ENCODE measurements at regions not wholly inside any gene's neighbourhood (a gene's known extent, or its start where the extent isn't known, plus 50 kb on each side); places are given as distances from the start of the nearest gene placed in this dataset.

DNA sequence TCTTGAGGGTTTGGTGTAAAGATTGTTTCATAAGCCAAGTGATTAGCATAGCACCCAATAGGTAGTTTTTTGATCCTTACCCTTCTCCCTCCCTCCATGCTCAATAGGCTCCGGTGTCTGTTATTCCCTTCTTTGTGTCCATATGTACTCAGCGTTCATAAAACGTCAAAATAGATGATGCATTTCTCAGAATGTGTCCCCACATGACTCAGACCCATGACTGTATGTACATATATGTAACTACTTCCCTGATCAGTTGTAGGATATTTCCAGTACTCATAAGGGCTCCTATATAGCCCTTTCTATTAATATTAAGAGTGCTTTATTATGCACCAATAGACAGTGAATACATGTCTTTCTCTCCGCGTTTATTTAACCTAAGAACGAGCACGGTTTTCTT, 466.9 kb downstream of the KIF20B start:
- H3K4me3 ChIP-seq (ENCODE audit: low read length) = no peak overlapping the region
- no peak overlapping the region for H3K9ac ChIP-seq (ENCODE audit: low read length)
- H3K4me1 ChIP-seq (ENCODE audit: control insufficient read depth, low read depth, low read length) = no peaks in the 10 kb centered on the region
- no peak overlapping the region for H3K27ac ChIP-seq (ENCODE audit: low read length)
- no peaks in the 10 kb centered on the region for H3K27me3 ChIP-seq (ENCODE audit: control insufficient read depth, insufficient read depth, low read length)
- H3K36me3 ChIP-seq (ENCODE audit: control insufficient read depth, low read depth, low read length) = no peaks in the 10 kb centered on the region
- H3K9me3 ChIP-seq (ENCODE audit: control insufficient read depth, low read depth, low read length) = no peaks in the 10 kb centered on the region

DNA sequence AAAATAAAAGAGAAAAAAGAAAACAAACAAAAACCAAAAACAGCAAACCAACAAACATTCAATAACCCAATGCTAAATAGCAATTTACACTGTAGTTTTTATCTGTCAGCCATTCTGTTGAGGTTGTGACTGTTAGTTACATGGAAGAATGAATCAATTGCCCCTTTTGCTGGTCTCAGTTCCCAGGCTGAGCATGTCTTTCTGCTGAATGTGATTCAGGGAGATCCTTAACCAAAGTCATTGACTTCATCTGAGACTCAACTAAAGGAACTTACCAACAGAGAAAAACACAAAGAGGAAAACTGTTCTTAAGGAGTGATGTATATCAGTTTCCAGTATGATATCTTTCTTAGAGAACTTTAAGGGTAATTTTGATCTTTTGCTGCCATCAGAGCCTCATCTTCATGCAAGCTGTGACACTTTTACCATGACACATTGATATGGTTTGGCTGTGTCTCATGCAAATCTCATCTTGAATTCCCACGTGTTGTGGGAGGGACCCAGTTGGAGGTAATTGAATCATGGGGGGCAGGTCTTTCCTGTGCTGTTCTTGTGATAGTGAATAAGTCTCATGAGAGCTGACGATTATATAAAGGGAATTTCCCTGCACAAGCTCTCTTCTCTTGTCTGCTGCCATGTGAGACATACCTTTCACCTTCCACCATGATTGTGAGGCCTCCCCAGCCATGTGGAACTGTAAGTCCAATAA, 469.8 kb downstream of the KIF20B start:
- Histone ChIP-seq H3K4me3 (ENCODE audit: low read length) (no peak overlapping the region), H3K4me1 (ENCODE audit: control insufficient read depth, low read depth, low read length) (no peaks in the 10 kb centered on the region), H3K27ac (ENCODE audit: low read length) (no peak overlapping the region), H3K27me3 (ENCODE audit: control insufficient read depth, insufficient read depth, low read length) (no peaks in the 10 kb centered on the region), H3K36me3 (ENCODE audit: control insufficient read depth, low read depth, low read length) (no peaks in the 10 kb centered on the region), H3K9me3 (ENCODE audit: control insufficient read depth, low read depth, low read length) (no peaks in the 10 kb centered on the region), H3K9ac (ENCODE audit: low read length) (no peak overlapping the region)

DNA sequence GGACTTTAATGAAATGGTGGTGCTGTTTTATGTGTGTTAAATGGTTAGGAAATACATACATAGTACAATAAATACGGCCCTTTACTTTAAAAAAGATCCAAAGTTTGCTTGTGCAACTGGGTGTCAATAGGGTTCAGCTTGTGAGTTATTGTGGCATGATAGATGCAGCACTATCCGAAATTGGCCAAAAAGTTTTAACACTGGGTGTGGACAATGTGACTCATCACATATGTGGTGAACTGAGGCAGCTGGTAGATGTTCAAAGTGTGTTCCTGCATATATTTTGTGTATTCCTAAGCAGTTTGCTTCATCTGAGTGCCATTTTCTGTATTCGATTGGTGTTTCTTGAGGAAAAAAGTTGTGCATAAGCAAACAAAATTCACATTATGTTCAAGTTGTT, 473.1 kb downstream of the KIF20B start:
- H3K36me3 ChIP-seq (ENCODE audit: control insufficient read depth, low read depth, low read length) = no peaks in the 10 kb centered on the region
- H3K27me3 ChIP-seq (ENCODE audit: control insufficient read depth, insufficient read depth, low read length) = no peaks in the 10 kb centered on the region
- H3K4me3 ChIP-seq (ENCODE audit: low read length) = no peak overlapping the region
- H3K27ac ChIP-seq (ENCODE audit: low read length) = no peak overlapping the region
- H3K9me3 ChIP-seq (ENCODE audit: control insufficient read depth, low read depth, low read length) = no peaks in the 10 kb centered on the region
- H3K9ac ChIP-seq (ENCODE audit: low read length) = no peak overlapping the region
- H3K4me1 ChIP-seq (ENCODE audit: control insufficient read depth, low read depth, low read length) = no peaks in the 10 kb centered on the region

DNA sequence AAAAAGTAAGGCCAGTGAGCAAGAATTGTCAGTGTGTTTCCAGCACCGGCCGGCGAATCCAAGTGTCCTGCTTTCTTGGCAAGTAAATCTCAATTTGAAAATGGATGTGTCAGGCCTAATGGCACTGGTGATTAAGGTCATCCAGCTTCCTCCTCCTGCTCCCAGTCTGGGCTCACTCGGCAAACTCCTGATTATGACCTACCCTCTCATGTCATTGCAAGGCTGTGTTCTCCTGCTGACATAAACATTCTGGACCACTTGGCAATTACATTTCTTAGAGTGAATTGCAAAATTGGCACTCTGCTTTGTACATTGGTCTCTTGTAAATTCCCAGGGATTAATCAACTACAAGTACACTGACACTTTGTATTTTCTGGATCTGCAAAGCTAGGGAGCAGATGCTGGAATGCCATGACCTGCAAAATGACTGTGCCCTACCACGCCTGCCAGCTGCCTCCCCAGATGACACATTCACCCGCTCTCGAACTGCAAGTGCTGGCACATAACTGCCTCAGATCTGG, 473.8 kb downstream of the KIF20B start:
- no peaks in the 10 kb centered on the region for H3K27me3 ChIP-seq (ENCODE audit: control insufficient read depth, insufficient read depth, low read length)
- H3K4me1 ChIP-seq (ENCODE audit: control insufficient read depth, low read depth, low read length) = no peaks in the 10 kb centered on the region
- H3K9ac ChIP-seq (ENCODE audit: low read length) = no peak overlapping the region
- H3K36me3 ChIP-seq (ENCODE audit: control insufficient read depth, low read depth, low read length) = no peaks in the 10 kb centered on the region
- no peak overlapping the region for H3K4me3 ChIP-seq (ENCODE audit: low read length)
- H3K9me3 ChIP-seq (ENCODE audit: control insufficient read depth, low read depth, low read length) = no peaks in the 10 kb centered on the region
- H3K27ac ChIP-seq (ENCODE audit: low read length) = no peak overlapping the region

DNA sequence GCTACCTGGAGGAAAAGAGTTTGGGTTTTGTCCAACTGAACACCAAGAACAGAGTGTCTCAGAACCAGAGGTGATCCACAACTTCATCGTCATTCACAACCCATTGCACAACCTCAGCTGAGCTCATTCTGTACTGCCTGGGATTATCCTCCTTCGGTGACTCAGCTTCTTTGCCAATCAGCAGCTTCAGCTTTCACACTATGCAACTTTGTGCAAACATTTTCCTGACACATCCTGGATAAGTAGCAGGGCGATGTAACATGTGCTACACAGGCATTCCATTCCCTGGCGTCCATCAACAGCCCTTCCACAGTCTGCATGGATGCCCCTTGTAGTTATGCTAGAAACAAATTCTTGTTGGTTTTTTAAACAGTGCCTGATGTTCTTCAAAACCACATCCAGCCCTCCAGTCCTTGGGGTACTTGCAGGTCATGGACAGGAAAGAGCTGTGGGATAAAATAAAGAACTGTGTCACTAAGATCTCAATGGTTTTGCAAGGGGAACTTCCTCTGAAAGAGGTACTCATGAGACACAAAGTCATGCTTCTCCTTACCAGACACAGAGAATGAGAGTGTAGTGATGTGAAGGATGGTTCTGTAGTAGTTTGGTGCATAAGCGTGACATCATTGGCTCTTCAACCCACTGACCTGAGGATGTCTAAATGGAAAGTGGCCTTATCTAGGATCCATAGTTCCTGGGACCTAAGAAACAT, 478.5 kb downstream of the KIF20B start:
- Histone ChIP-seq H3K4me1 (ENCODE audit: control insufficient read depth, low read depth, low read length) (no peaks in the 10 kb centered on the region), H3K27ac (ENCODE audit: low read length) (no peak overlapping the region), H3K27me3 (ENCODE audit: control insufficient read depth, insufficient read depth, low read length) (no peaks in the 10 kb centered on the region), H3K9ac (ENCODE audit: low read length) (no peak overlapping the region), H3K4me3 (ENCODE audit: low read length) (no peak overlapping the region), H3K36me3 (ENCODE audit: control insufficient read depth, low read depth, low read length) (no peaks in the 10 kb centered on the region), H3K9me3 (ENCODE audit: control insufficient read depth, low read depth, low read length) (no peaks in the 10 kb centered on the region)

DNA sequence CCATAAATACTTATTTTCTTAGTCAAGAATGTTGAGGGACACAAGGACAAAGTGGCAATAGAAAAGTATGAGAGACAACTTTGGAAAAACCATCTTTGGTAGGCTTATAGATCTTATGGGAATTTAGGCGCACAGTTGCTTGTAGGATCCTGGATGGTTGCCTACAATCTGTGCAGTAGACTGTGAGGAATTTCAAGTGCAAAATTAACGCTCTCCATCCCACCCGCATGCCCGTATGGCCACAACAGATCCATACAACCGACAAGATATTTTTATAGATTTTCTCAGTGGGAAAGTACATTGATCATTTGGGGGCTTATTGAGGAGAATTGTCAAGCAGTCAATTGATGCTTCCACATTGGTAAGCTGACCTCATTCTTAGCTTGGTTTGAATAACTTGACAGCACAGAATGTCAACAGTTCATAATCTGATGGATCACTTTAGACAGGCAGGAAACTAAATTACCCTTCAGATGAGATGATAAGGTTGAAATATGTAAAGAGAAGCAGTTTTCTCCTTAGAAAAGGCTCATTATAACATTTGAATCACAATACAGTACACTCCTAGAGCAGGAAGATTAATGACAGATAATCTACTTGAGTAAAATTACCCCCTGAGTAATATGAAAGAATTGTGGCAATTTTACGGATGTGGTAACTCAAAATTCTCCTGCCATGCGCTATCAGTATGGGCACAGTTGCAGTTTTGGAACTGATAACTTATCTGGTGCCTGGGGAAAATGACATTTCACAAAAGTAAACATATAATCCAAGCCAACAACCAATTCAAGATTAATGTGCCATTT, 479.7 kb downstream of the KIF20B start:
- H3K4me1 ChIP-seq (ENCODE audit: control insufficient read depth, low read depth, low read length) = no peaks in the 10 kb centered on the region
- H3K27me3 ChIP-seq (ENCODE audit: control insufficient read depth, insufficient read depth, low read length) = no peaks in the 10 kb centered on the region
- H3K9me3 ChIP-seq (ENCODE audit: control insufficient read depth, low read depth, low read length) = no peaks in the 10 kb centered on the region
- no peak overlapping the region for H3K9ac ChIP-seq (ENCODE audit: low read length)
- H3K36me3 ChIP-seq (ENCODE audit: control insufficient read depth, low read depth, low read length) = no peaks in the 10 kb centered on the region
- no peak overlapping the region for H3K4me3 ChIP-seq (ENCODE audit: low read length)
- H3K27ac ChIP-seq (ENCODE audit: low read length) = no peak overlapping the region

DNA sequence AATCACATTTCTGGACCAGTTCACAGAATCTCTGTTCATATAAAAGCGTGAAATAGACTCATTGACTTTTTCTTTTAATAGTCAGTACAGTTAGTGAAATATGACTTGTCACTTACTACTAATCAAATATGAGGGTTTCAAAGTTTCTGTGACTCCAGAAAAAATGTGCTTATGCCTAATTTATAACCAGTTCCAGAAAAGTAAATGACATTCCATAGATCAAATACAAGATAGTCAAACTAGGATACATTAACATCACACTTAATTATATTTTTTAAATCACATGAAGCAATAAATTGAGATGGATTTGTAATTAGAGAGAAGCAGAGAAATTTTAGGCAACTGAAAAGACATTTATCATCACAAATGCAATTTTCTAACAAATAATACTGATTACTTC, 491.4 kb downstream of the KIF20B start:
- Histone ChIP-seq H3K4me3 (ENCODE audit: low read length) (no peak overlapping the region), H3K36me3 (ENCODE audit: control insufficient read depth, low read depth, low read length) (no peaks in the 10 kb centered on the region), H3K4me1 (ENCODE audit: control insufficient read depth, low read depth, low read length) (no peaks in the 10 kb centered on the region), H3K9ac (ENCODE audit: low read length) (no peak overlapping the region), H3K27ac (ENCODE audit: low read length) (no peak overlapping the region), H3K9me3 (ENCODE audit: control insufficient read depth, low read depth, low read length) (no peaks in the 10 kb centered on the region), H3K27me3 (ENCODE audit: control insufficient read depth, insufficient read depth, low read length) (no peaks in the 10 kb centered on the region)

DNA sequence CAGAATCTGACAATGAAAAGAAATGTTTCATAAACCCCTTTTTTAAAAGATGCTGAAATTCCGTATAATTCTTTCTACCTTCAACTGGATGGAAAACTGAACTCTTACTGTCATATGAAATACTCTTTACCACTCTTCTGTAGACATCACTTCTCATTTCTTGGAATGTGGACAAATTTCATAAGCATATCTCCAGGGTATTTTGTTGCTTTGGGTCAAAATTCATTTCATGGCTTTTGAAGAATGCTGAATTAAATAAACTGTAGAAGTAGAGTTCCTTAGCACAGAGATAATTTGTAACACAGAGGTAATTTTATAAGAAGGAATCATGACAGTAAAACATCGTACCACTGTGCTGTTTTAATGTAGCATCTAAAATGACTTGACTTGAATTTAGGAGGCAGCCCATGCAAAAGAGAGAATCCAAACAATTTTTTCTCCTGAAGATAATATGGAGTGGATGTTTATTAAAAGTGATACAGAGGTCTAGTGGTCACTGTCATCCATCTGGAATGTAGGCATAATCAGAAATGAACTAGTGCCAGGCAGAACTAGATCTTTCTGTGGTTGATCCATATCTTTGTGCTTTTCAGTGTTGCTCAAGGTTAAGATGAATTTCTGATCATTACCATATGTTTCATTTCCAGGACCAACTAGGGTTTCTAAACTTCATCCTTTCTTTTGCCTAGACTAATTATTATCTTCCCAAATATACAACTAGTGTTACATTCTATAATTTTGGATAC, 492.0 kb downstream of the KIF20B start:
- Histone ChIP-seq H3K27me3 (ENCODE audit: control insufficient read depth, insufficient read depth, low read length) (no peaks in the 10 kb centered on the region), H3K4me1 (ENCODE audit: control insufficient read depth, low read depth, low read length) (no peaks in the 10 kb centered on the region), H3K9ac (ENCODE audit: low read length) (no peak overlapping the region), H3K9me3 (ENCODE audit: control insufficient read depth, low read depth, low read length) (no peaks in the 10 kb centered on the region), H3K36me3 (ENCODE audit: control insufficient read depth, low read depth, low read length) (no peaks in the 10 kb centered on the region), H3K27ac (ENCODE audit: low read length) (no peak overlapping the region), H3K4me3 (ENCODE audit: low read length) (no peak overlapping the region)

DNA sequence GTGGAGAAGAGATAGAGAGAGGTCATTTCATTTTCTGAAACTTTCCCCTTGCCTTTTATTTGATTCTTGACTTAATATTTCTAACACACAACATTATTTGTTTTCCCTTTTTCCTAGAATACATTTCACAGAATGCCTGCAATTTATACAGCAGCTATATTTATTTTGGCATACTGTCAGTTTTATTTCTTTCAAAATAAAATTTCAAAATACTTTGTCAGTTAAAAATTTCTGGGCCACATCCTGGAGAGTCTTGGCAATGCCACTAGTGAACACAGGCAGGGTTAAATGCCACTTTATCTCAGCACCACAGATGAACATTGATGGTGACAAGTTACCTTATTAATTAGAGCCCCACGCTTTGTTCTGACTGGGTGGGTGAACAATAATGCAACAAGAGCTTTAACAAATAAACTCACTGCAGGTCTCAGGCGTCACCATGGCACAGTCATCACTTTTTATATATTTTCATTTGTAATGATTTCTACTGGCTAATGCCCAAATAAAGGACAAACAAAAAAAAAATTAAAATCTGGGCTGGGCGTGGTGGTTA, 494.0 kb downstream of the KIF20B start:
- Histone ChIP-seq H3K36me3 (ENCODE audit: control insufficient read depth, low read depth, low read length) (no peaks in the 10 kb centered on the region), H3K27ac (ENCODE audit: low read length) (no peak overlapping the region), H3K4me1 (ENCODE audit: control insufficient read depth, low read depth, low read length) (no peaks in the 10 kb centered on the region), H3K9me3 (ENCODE audit: control insufficient read depth, low read depth, low read length) (no peaks in the 10 kb centered on the region), H3K4me3 (ENCODE audit: low read length) (no peak overlapping the region), H3K9ac (ENCODE audit: low read length) (no peak overlapping the region), H3K27me3 (ENCODE audit: control insufficient read depth, insufficient read depth, low read length) (no peaks in the 10 kb centered on the region)

DNA sequence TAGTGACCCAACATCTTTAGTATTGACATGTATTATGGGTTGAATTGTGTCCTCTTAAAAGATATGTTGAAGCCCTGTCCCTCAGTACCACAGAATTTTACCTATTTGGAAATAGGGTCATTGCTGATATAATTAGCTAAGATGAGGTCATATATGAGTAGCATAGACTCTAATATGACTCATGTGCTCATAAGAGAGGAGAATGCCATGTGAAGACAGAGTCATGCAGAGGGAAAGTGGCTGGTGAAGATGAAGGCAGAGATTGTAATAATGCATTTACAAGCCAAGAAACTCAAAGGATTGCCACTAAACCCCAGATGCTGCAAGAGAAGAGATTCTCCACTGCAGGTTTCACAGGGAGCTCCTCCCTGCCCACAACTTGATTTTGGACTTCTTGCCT, 496.4 kb downstream of the KIF20B start:
- H3K4me3 ChIP-seq (ENCODE audit: low read length) = no peak overlapping the region
- no peaks in the 10 kb centered on the region for H3K27me3 ChIP-seq (ENCODE audit: control insufficient read depth, insufficient read depth, low read length)
- no peaks in the 10 kb centered on the region for H3K36me3 ChIP-seq (ENCODE audit: control insufficient read depth, low read depth, low read length)
- H3K9me3 ChIP-seq (ENCODE audit: control insufficient read depth, low read depth, low read length) = no peaks in the 10 kb centered on the region
- no peak overlapping the region for H3K9ac ChIP-seq (ENCODE audit: low read length)
- no peak overlapping the region for H3K27ac ChIP-seq (ENCODE audit: low read length)
- no peaks in the 10 kb centered on the region for H3K4me1 ChIP-seq (ENCODE audit: control insufficient read depth, low read depth, low read length)

DNA sequence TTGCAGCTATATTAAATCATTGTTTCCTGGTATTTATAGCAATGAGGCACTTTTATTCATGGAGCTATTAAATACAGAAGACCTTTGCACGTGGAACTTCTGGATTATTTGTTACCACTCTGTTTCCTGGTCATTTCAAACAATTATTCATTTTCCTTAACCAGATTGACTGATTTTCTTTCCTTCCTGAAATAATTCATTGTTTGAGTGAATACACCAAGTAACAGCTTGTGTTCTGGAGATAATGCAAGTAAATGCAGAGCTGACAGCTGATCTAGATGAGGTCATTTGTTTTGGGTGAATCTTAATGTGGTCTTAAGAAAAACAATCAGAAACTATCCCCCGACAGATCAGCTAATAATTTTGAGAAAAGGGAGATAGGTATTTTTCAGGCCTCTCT, 497.7 kb downstream of the KIF20B start:
- no peaks in the 10 kb centered on the region for H3K36me3 ChIP-seq (ENCODE audit: control insufficient read depth, low read depth, low read length)
- H3K27ac ChIP-seq (ENCODE audit: low read length) = no peak overlapping the region
- H3K27me3 ChIP-seq (ENCODE audit: control insufficient read depth, insufficient read depth, low read length) = no peaks in the 10 kb centered on the region
- H3K9me3 ChIP-seq (ENCODE audit: control insufficient read depth, low read depth, low read length) = no peaks in the 10 kb centered on the region
- H3K9ac ChIP-seq (ENCODE audit: low read length) = no peak overlapping the region
- no peak overlapping the region for H3K4me3 ChIP-seq (ENCODE audit: low read length)
- no peaks in the 10 kb centered on the region for H3K4me1 ChIP-seq (ENCODE audit: control insufficient read depth, low read depth, low read length)
